Ovary (tissue), 3 donors: ENCODE measurements at regions not wholly inside any gene's neighbourhood (a gene's known extent, or its start where the extent isn't known, plus 50 kb on each side); places are given as distances from the start of the nearest gene placed in this dataset.

Source experiments
- EP300 ChIP-seq: sonication (generic); formaldehyde crosslinking; IDR thresholded peaks from one replicate; pipeline ENCODE4 v1.6.1; 2017; ENCODE audit warnings: antibody characterized with exemption
- POLR2A ChIP-seq: fragments of 450-650 bp; IDR thresholded peaks from one replicate; pipeline ENCODE4 v1.6.1; 2017; ENCODE audit warnings: antibody characterized with exemption, mild to moderate bottlenecking, moderate library complexity
- TF ChIP-seq, protein P1 (sequence below), 3 donors: fragments of 450-650 bp in 2 of 3; fragments of 200-600 bp in 1 of 3; IDR thresholded peaks; one replicate each; pipeline versions ENCODE4 v1.5.1 to v1.8.0; 2016 to 2022; ENCODE audit warnings: antibody characterized with exemption in 3 of 3, mild to moderate bottlenecking in 1 of 3
- donor health status: DM: no; HTN: no; CAD: no.

DNA sequence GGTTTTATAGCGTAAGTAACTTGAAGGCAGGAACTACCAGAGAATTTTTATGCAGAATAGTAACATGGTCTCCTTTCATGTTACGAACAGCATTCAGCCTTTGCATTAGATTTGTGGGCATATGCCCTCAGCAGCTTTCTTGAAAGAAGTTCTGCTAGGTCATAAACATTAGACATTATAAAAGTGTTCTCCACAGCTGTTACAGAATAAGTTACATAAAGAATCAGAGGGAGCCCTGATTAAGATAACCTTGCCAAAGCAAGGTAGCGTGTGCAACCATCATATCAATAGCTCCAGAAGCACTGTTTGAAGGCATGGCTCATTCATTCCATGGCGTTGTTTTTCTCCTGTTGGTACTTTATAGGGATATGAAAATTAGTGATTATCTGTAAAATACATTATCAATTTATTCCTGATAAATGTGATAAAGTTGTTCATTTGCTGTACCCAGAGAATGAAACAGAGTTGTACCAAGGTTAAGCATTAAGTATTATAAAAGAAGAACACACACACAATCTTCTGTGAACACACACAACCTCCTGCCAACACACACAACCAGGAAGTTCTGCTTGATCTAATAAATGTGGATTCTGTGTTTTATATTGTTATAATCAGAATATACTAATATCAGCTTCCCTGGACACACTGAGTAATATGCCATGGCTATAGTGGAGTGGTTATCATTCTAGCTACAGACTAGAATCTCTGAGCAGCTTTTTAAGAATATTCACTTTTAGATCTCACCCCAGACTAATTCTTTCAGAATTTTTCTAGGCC, 286.7 kb upstream of the SLC39A10 start:
- TF ChIP-seq, protein P1, sequence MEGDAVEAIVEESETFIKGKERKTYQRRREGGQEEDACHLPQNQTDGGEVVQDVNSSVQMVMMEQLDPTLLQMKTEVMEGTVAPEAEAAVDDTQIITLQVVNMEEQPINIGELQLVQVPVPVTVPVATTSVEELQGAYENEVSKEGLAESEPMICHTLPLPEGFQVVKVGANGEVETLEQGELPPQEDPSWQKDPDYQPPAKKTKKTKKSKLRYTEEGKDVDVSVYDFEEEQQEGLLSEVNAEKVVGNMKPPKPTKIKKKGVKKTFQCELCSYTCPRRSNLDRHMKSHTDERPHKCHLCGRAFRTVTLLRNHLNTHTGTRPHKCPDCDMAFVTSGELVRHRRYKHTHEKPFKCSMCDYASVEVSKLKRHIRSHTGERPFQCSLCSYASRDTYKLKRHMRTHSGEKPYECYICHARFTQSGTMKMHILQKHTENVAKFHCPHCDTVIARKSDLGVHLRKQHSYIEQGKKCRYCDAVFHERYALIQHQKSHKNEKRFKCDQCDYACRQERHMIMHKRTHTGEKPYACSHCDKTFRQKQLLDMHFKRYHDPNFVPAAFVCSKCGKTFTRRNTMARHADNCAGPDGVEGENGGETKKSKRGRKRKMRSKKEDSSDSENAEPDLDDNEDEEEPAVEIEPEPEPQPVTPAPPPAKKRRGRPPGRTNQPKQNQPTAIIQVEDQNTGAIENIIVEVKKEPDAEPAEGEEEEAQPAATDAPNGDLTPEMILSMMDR (IDR thresholded peaks at IDR 0.05): no peak
- no peak for TF ChIP-seq POLR2A
- no peak for TF ChIP-seq EP300
